Immature natural killer cell (primary cell): ENCODE measurements at regions not wholly inside any gene's neighbourhood (a gene's known extent, or its start where the extent isn't known, plus 50 kb on each side); places are given as distances from the start of the nearest gene placed in this dataset.
"Not testable (repeated sequence)": the region's sequence is repeated elsewhere in the genome, so short reads cannot be mapped to it uniquely, and the experiment has no call there.

ENCODE experiments used
- DNase-seq, 3 donors: peaks; one replicate each; pipeline ENCODE4 v3.0.0; 2022; ENCODE audit warnings: mixed read lengths in 1 of 3
- H3K27ac Mint-ChIP-seq, 6 donors: one replicate each; pipeline ENCODE4 v1.8.0; 2020; ENCODE audit warnings: mixed read lengths in 6 of 6, mild to moderate bottlenecking in 5 of 6, inconsistent platforms in 4 of 6, moderate library complexity in 3 of 6
- H3K27me3 Mint-ChIP-seq, 3 donors: one replicate each; pipeline ENCODE4 v1.8.0; 2020 to 2021; ENCODE audit warnings: low read depth in 3 of 3, mild to moderate bottlenecking in 3 of 3, mixed read lengths in 3 of 3, moderate library complexity in 3 of 3, inconsistent platforms in 1 of 3
- H3K36me3 Mint-ChIP-seq, 3 donors: one replicate each; pipeline ENCODE4 v1.8.0; 2020; ENCODE audit warnings: mixed read lengths in 3 of 3, inconsistent platforms in 2 of 3, mild to moderate bottlenecking in 2 of 3
- H3K4me1 Mint-ChIP-seq, 2 donors: one replicate each; pipeline ENCODE4 v1.8.0; 2020; ENCODE audit warnings: inconsistent platforms in 2 of 2, mild to moderate bottlenecking in 2 of 2, mixed read lengths in 2 of 2, moderate library complexity in 1 of 2
- H3K4me3 Mint-ChIP-seq, 5 donors: one replicate each; pipeline ENCODE4 v1.8.0; 2020; ENCODE audit warnings: mild to moderate bottlenecking in 5 of 5, mixed read lengths in 5 of 5, inconsistent platforms in 3 of 5, moderate library complexity in 3 of 5
- H3K9me3 Mint-ChIP-seq, 6 donors: one replicate each; pipeline ENCODE4 v1.8.0; 2020; ENCODE audit warnings: mild to moderate bottlenecking in 6 of 6, mixed read lengths in 6 of 6, inconsistent platforms in 4 of 6, moderate library complexity in 3 of 6

- no peaks in the 10 kb centered on the region for H3K36me3 Mint-ChIP-seq
- H3K9me3 Mint-ChIP-seq, result no peaks in the 10 kb centered on the region
- H3K4me1 Mint-ChIP-seq, result no peaks in the 10 kb centered on the region
- peaks cover 3 to 12% (median 4%) of the 10 kb centered on the region in 3 donors for H3K27me3 Mint-ChIP-seq
- no peak overlapping the region for H3K27ac Mint-ChIP-seq
- no peak for DNase-seq
- H3K4me3 Mint-ChIP-seq, result no peak overlapping the region
Measured at GRCh38 chr19:41495589-41495988, 52.6 kb downstream of the ERICH4 start.

GRCh38 chr19:41499899-41500298, 56.9 kb downstream of the ERICH4 start:
- Mint-ChIP-seq H3K4me1 (no peaks in the 10 kb centered on the region), H3K27me3 (peaks cover 6 to 20% (median 7%) of the 10 kb centered on the region in 3 donors), H3K27ac (no peak overlapping the region), H3K36me3 (no peaks in the 10 kb centered on the region), H3K4me3 (no peak overlapping the region), H3K9me3 (no peaks in the 10 kb centered on the region)
- DNase-seq, result no peak

- H3K36me3 Mint-ChIP-seq, result no peaks in the 10 kb centered on the region
- peaks cover 8 to 21% (median 9%) of the 10 kb centered on the region in 3 donors for H3K27me3 Mint-ChIP-seq
- H3K4me3 Mint-ChIP-seq, result no peak overlapping the region
- no peak for DNase-seq
- H3K4me1 Mint-ChIP-seq, result no peaks in the 10 kb centered on the region
- no peak overlapping the region for H3K27ac Mint-ChIP-seq
- no peaks in the 10 kb centered on the region for H3K9me3 Mint-ChIP-seq
Measured at GRCh38 chr19:41500443-41500842, 57.5 kb downstream of the ERICH4 start.

GRCh38 chr19:41501854-41502253, 58.9 kb downstream of the ERICH4 start:
- DNase-seq, result no peak
- no peaks in the 10 kb centered on the region for H3K36me3 Mint-ChIP-seq
- no peak overlapping the region for H3K4me3 Mint-ChIP-seq
- H3K27me3 Mint-ChIP-seq, result peaks cover 8 to 31% (median 8%) of the 10 kb centered on the region in 3 donors
- H3K27ac Mint-ChIP-seq, result no peak overlapping the region
- H3K4me1 Mint-ChIP-seq, result no peaks in the 10 kb centered on the region
- H3K9me3 Mint-ChIP-seq, result no peaks in the 10 kb centered on the region

GRCh38 chr19:41505105-41505504, 62.1 kb downstream of the ERICH4 start:
- Mint-ChIP-seq H3K27ac (no peak overlapping the region), H3K36me3 (no peaks in the 10 kb centered on the region), H3K4me3 (no peak overlapping the region), H3K9me3 (no peaks in the 10 kb centered on the region), H3K4me1 (no peaks in the 10 kb centered on the region), H3K27me3 (peaks cover 8 to 19% (median 9%) of the 10 kb centered on the region in 3 donors)
- DNase-seq, result no peak

GRCh38 chr19:41510484-41510883, 65.5 kb upstream of the CEACAM21 start:
- no peaks in the 10 kb centered on the region for H3K36me3 Mint-ChIP-seq
- H3K9me3 Mint-ChIP-seq, result no peaks in the 10 kb centered on the region
- no peak for DNase-seq
- H3K27me3 Mint-ChIP-seq, result peaks cover 7 to 17% (median 11%) of the 10 kb centered on the region in 3 donors
- H3K4me1 Mint-ChIP-seq, result no peaks in the 10 kb centered on the region
- H3K27ac Mint-ChIP-seq, result no peak overlapping the region
- H3K4me3 Mint-ChIP-seq, result no peak overlapping the region

- Mint-ChIP-seq H3K36me3 (no peaks in the 10 kb centered on the region), H3K9me3 (no peaks in the 10 kb centered on the region), H3K4me3 (no peak overlapping the region), H3K4me1 (peaks cover 0 to 1% of the 10 kb centered on the region in 2 donors), H3K27me3 (peaks cover 7 to 11% (median 10%) of the 10 kb centered on the region in 3 donors), H3K27ac (no peak overlapping the region)
- no peak for DNase-seq
Measured at GRCh38 chr19:41511628-41512027, 64.3 kb upstream of the CEACAM21 start.

GRCh38 chr19:41515015-41515652, 60.8 kb upstream of the CEACAM21 start:
- H3K4me3 Mint-ChIP-seq, result no peak overlapping the region
- H3K27me3 Mint-ChIP-seq, result peaks cover 10 to 12% (median 11%) of the 10 kb centered on the region in 3 donors
- H3K27ac Mint-ChIP-seq, result no peak overlapping the region
- H3K36me3 Mint-ChIP-seq, result no peaks in the 10 kb centered on the region
- DNase-seq, result no peak
- H3K4me1 Mint-ChIP-seq, result peaks cover 0 to 9% of the 10 kb centered on the region in 2 donors
- H3K9me3 Mint-ChIP-seq, result no peaks in the 10 kb centered on the region

- not testable (repeated sequence) for H3K4me3 Mint-ChIP-seq, H3K9me3 Mint-ChIP-seq, H3K36me3 Mint-ChIP-seq, H3K27ac Mint-ChIP-seq, H3K27me3 Mint-ChIP-seq
- H3K4me1 Mint-ChIP-seq, result peaks cover 8 to 20% of the 10 kb centered on the region in 2 donors
- DNase-seq, result peak in 1 of 3 donors; percentile 14
Measured at GRCh38 chr19:41516292-41517171, 59.4 kb upstream of the CEACAM21 start.

- H3K9me3 Mint-ChIP-seq, result no peaks in the 10 kb centered on the region
- no peaks in the 10 kb centered on the region for H3K36me3 Mint-ChIP-seq
- peaks cover 19 to 36% of the 10 kb centered on the region in 2 donors for H3K4me1 Mint-ChIP-seq
- no peak overlapping the region for H3K4me3 Mint-ChIP-seq
- H3K27me3 Mint-ChIP-seq, result peaks cover 2 to 15% (median 9%) of the 10 kb centered on the region in 3 donors
- H3K27ac Mint-ChIP-seq, result no peak overlapping the region
- DNase-seq, result no peak
Measured at GRCh38 chr19:41518141-41518540, 57.8 kb upstream of the CEACAM21 start.

GRCh38 chr19:41521138-41521930, 54.6 kb upstream of the CEACAM21 start:
- Mint-ChIP-seq H3K4me3 (peak overlapping the region; percentile 80 to 86 (median 84)), H3K27ac (peak overlapping the region; percentile 61 to 95 (median 86)), H3K27me3 (peaks cover 2 to 13% (median 8%) of the 10 kb centered on the region in 3 donors), H3K4me1 (peaks cover 19 to 36% of the 10 kb centered on the region in 2 donors)
- peak; percentile 32 to 33 (median 33) for DNase-seq
- H3K36me3 Mint-ChIP-seq, H3K9me3 Mint-ChIP-seq: not testable (repeated sequence)

- Mint-ChIP-seq H3K9me3 (no peaks in the 10 kb centered on the region), H3K27ac (peak overlapping the region; percentile 76 to 95 (median 92)), H3K36me3 (no peaks in the 10 kb centered on the region), H3K4me3 (peak overlapping the region; percentile 86 to 94 (median 88)), H3K4me1 (peaks cover 19 to 31% of the 10 kb centered on the region in 2 donors), H3K27me3 (peaks cover 0 to 15% (median 8%) of the 10 kb centered on the region in 3 donors)
- peak; percentile 55 to 59 (median 56) for DNase-seq
Measured at GRCh38 chr19:41521931-41522555, 53.9 kb upstream of the CEACAM21 start.

- Mint-ChIP-seq H3K27me3 (peaks cover 5 to 20% (median 14%) of the 10 kb centered on the region in 3 donors), H3K4me1 (peaks cover 38 to 45% of the 10 kb centered on the region in 2 donors), H3K4me3 (no peak overlapping the region), H3K36me3 (no peaks in the 10 kb centered on the region), H3K27ac (no peak overlapping the region), H3K9me3 (no peaks in the 10 kb centered on the region)
- DNase-seq, result no peak
Measured at GRCh38 chr19:41525989-41526388, 50.0 kb upstream of the CEACAM21 start.
